GM18858 (cell line): ENCODE measurements at regions not wholly inside any gene's neighbourhood (a gene's known extent, or its start where the extent isn't known, plus 50 kb on each side); places are given as distances from the start of the nearest gene placed in this dataset.
"Not testable (repeated sequence)": the region's sequence is repeated elsewhere in the genome, so short reads cannot be mapped to it uniquely, and the experiment has no call there.

Experiments
- ATAC-seq: cut with Tn5 transposase; IDR thresholded peaks from one replicate; pipeline ENCODE4 v1.9.1; 2021; ENCODE audit not compliant: unreplicated experiment

- no peak for ATAC-seq
Measured at GRCh38 chr2:242043538-242044312, 174.2 kb downstream of the RTP5 start.

GRCh38 chr2:242044313-242044590, 174.7 kb downstream of the RTP5 start:
- no peak for ATAC-seq

- not testable (repeated sequence) for ATAC-seq
Measured at GRCh38 chr2:242045596-242046144, 176.1 kb downstream of the RTP5 start.

GRCh38 chr2:242046206-242046826, 176.8 kb downstream of the RTP5 start:
- no peak for ATAC-seq

GRCh38 chr2:242047963-242048362, 178.4 kb downstream of the RTP5 start:
- ATAC-seq = no peak

- ATAC-seq = no peak
Measured at GRCh38 chr2:242048479-242048878, 178.9 kb downstream of the RTP5 start.

- ATAC-seq = not testable (repeated sequence)
Measured at GRCh38 chr2:242049492-242049891, 180.0 kb downstream of the RTP5 start.

- no peak for ATAC-seq
Measured at GRCh38 chr2:242051463-242051862, 181.9 kb downstream of the RTP5 start.

- no peak for ATAC-seq
Measured at GRCh38 chr2:242052421-242052820, 182.9 kb downstream of the RTP5 start.

GRCh38 chr2:242053921-242054320, 184.4 kb downstream of the RTP5 start:
- ATAC-seq = no peak

GRCh38 chr2:242054406-242054805, 184.9 kb downstream of the RTP5 start:
- no peak for ATAC-seq

GRCh38 chr2:242054881-242055801, 185.6 kb downstream of the RTP5 start:
- no peak for ATAC-seq

GRCh38 chr2:242056026-242056425, 186.5 kb downstream of the RTP5 start:
- ATAC-seq = no peak

GRCh38 chr2:242056785-242057184, 187.3 kb downstream of the RTP5 start:
- no peak for ATAC-seq

GRCh38 chr2:242057379-242058040, 188.0 kb downstream of the RTP5 start:
- no peak for ATAC-seq

GRCh38 chr2:242058116-242058680, 188.7 kb downstream of the RTP5 start:
- ATAC-seq = no peak

GRCh38 chr2:242059566-242059965, 190.0 kb downstream of the RTP5 start:
- no peak for ATAC-seq

- no peak for ATAC-seq
Measured at GRCh38 chr2:242060212-242060835, 190.8 kb downstream of the RTP5 start.

- ATAC-seq = not testable (repeated sequence)
Measured at GRCh38 chr2:242061930-242062329, 192.4 kb downstream of the RTP5 start.

GRCh38 chr2:242063436-242063835, 193.9 kb downstream of the RTP5 start:
- ATAC-seq = no peak
